HG03520 (cell line): ENCODE measurements at regions not wholly inside any gene's neighbourhood (a gene's known extent, or its start where the extent isn't known, plus 50 kb on each side); places are given as distances from the start of the nearest gene placed in this dataset.

Experiments
- ATAC-seq: cut with Tn5 transposase; IDR thresholded peaks from one replicate; pipeline ENCODE4 v1.9.1; 2021; ENCODE audit warnings: mild to moderate bottlenecking, moderate library complexity; ENCODE audit not compliant: unreplicated experiment

- no peak for ATAC-seq
These were observed 173.5 kb upstream of the SIX2 start for GRCh38 chr2:45182667-45183295.

- ATAC-seq = no peak
These were observed 171.5 kb upstream of the SIX2 start for GRCh38 chr2:45180779-45181178.

GRCh38 chr2:45180033-45180746 lies 170.9 kb upstream of the SIX2 start:
- ATAC-seq = no peak

- ATAC-seq = no peak
These were observed 169.6 kb upstream of the SIX2 start for GRCh38 chr2:45178854-45179253.

- ATAC-seq = no peak
These were observed 169.1 kb upstream of the SIX2 start for GRCh38 chr2:45178359-45178758.

- ATAC-seq = no peak
These were observed 168.6 kb upstream of the SIX2 start for GRCh38 chr2:45177870-45178269.

- ATAC-seq = no peak
These were observed 167.1 kb upstream of the SIX2 start for GRCh38 chr2:45176390-45176789.

GRCh38 chr2:45173513-45173912 lies 164.3 kb upstream of the SIX2 start:
- ATAC-seq = no peak

GRCh38 chr2:45172760-45173392 lies 163.6 kb upstream of the SIX2 start:
- ATAC-seq = no peak

- no peak for ATAC-seq
These were observed 162.9 kb upstream of the SIX2 start for GRCh38 chr2:45172142-45172541.

- no peak for ATAC-seq
These were observed 161.9 kb upstream of the SIX2 start for GRCh38 chr2:45171136-45171501.

GRCh38 chr2:45170191-45171135 lies 161.2 kb upstream of the SIX2 start:
- no peak for ATAC-seq

GRCh38 chr2:45169339-45170190 lies 160.3 kb upstream of the SIX2 start:
- no peak for ATAC-seq

GRCh38 chr2:45168711-45169338 lies 159.6 kb upstream of the SIX2 start:
- ATAC-seq = no peak

- ATAC-seq = no peak
These were observed 158.8 kb upstream of the SIX2 start for GRCh38 chr2:45167920-45168629.

GRCh38 chr2:45166229-45166890 lies 157.1 kb upstream of the SIX2 start:
- no peak for ATAC-seq

GRCh38 chr2:45162711-45163110 lies 153.5 kb upstream of the SIX2 start:
- ATAC-seq = no peak

- no peak for ATAC-seq
These were observed 147.4 kb upstream of the SIX2 start for GRCh38 chr2:45156605-45157004.
